ENCODE measurements at regions not wholly inside any gene's neighbourhood (a gene's known extent, or its start where the extent isn't known, plus 50 kb on each side); places are given as distances from the start of the nearest gene placed in this dataset.
A peak's percentile ranks its signal among the peaks of the same experiment; 100 is the strongest.

- intact Hi-C loops (cut with DNase I; ENCODE audit: low total_unique reads): loop anchor here (10.0 kb wide), 1 partner anchor 1332 kb away; no protein-coding TSS in a partner anchor
- H3K4me1 ChIP-seq: peaks cover 0 to 38% (median 11%) of the 10 kb centered on the region in 4 donors
- no peak overlapping the region for H3K27ac ChIP-seq
- H3K9me3 ChIP-seq: no peaks in the 10 kb centered on the region
- no peak for TF ChIP-seq CTCF (IDR thresholded peaks at IDR 0.05)
- no peak overlapping the region for H3K4me3 ChIP-seq
- H3K27me3 ChIP-seq: no peaks in the 10 kb centered on the region
- H3K36me3 ChIP-seq: no peaks in the 10 kb centered on the region
- no peak for DNase-seq
Observed at GRCh38 chr3:178386401-178386800, 149.8 kb upstream of the KCNMB2 start.

GRCh38 chr3:178386880-178387279 lies 149.4 kb upstream of the KCNMB2 start:
- no peaks in the 10 kb centered on the region for H3K36me3 ChIP-seq
- intact Hi-C loops (cut with DNase I; ENCODE audit: low total_unique reads): loop anchor here (10.0 kb wide), 1 partner anchor 1332 kb away; no protein-coding TSS in a partner anchor
- no peak for TF ChIP-seq CTCF (IDR thresholded peaks at IDR 0.05)
- H3K4me3 ChIP-seq: no peak overlapping the region
- no peaks in the 10 kb centered on the region for H3K27me3 ChIP-seq
- peaks cover 0 to 35% (median 11%) of the 10 kb centered on the region in 4 donors for H3K4me1 ChIP-seq
- H3K9me3 ChIP-seq: no peaks in the 10 kb centered on the region
- no peak overlapping the region for H3K27ac ChIP-seq
- DNase-seq: no peak

GRCh38 chr3:178388473-178388872 lies 147.8 kb upstream of the KCNMB2 start:
- H3K36me3 ChIP-seq: no peaks in the 10 kb centered on the region
- no peaks in the 10 kb centered on the region for H3K9me3 ChIP-seq
- TF ChIP-seq CTCF (IDR thresholded peaks at IDR 0.05): no peak
- H3K4me1 ChIP-seq: peaks cover 4 to 35% (median 9%) of the 10 kb centered on the region in 4 donors
- H3K4me3 ChIP-seq: no peak overlapping the region
- DNase-seq: no peak
- H3K27me3 ChIP-seq: no peaks in the 10 kb centered on the region
- H3K27ac ChIP-seq: no peak overlapping the region
- intact Hi-C loops (cut with DNase I; ENCODE audit: low total_unique reads): loop anchor here (10.0 kb wide), 1 partner anchor 1334 kb away; no protein-coding TSS in a partner anchor

GRCh38 chr3:178389258-178389657 lies 147.0 kb upstream of the KCNMB2 start:
- H3K4me3 ChIP-seq: no peak overlapping the region
- H3K36me3 ChIP-seq: no peaks in the 10 kb centered on the region
- peaks cover 4 to 35% (median 8%) of the 10 kb centered on the region in 4 donors for H3K4me1 ChIP-seq
- no peak for DNase-seq
- no peak overlapping the region for H3K27ac ChIP-seq
- H3K9me3 ChIP-seq: no peaks in the 10 kb centered on the region
- intact Hi-C loops (cut with DNase I; ENCODE audit: low total_unique reads): loop anchor here (10.0 kb wide), 1 partner anchor 1334 kb away; no protein-coding TSS in a partner anchor
- H3K27me3 ChIP-seq: no peaks in the 10 kb centered on the region
- no peak for TF ChIP-seq CTCF (IDR thresholded peaks at IDR 0.05)

GRCh38 chr3:178392511-178392926 lies 143.7 kb upstream of the KCNMB2 start:
- Histone ChIP-seq H3K36me3 (no peaks in the 10 kb centered on the region), H3K4me1 (peaks cover 0 to 32% (median 5%) of the 10 kb centered on the region in 4 donors), H3K9me3 (no peaks in the 10 kb centered on the region), H3K4me3 (no peak overlapping the region), H3K27ac (peak overlapping the region; percentile 14 to 36), H3K27me3 (no peaks in the 10 kb centered on the region)
- intact Hi-C loops (cut with DNase I; ENCODE audit: low total_unique reads): no loop called here
- TF ChIP-seq CTCF (IDR thresholded peaks at IDR 0.05): no peak
- no peak for DNase-seq

- no peaks in the 10 kb centered on the region for H3K36me3 ChIP-seq
- TF ChIP-seq CTCF (IDR thresholded peaks at IDR 0.05): no peak
- no peaks in the 10 kb centered on the region for H3K27me3 ChIP-seq
- intact Hi-C loops (cut with DNase I; ENCODE audit: low total_unique reads): no loop called here
- H3K9me3 ChIP-seq: no peaks in the 10 kb centered on the region
- peak overlapping the region; percentile 36 to 39 for H3K27ac ChIP-seq
- peaks cover 0 to 32% (median 5%) of the 10 kb centered on the region in 4 donors for H3K4me1 ChIP-seq
- no peak overlapping the region for H3K4me3 ChIP-seq
- DNase-seq: no peak
Observed at GRCh38 chr3:178393146-178393545, 143.1 kb upstream of the KCNMB2 start.
